ENCODE measurements at regions not wholly inside any gene's neighbourhood (a gene's known extent, or its start where the extent isn't known, plus 50 kb on each side); places are given as distances from the start of the nearest gene placed in this dataset.

DNA sequence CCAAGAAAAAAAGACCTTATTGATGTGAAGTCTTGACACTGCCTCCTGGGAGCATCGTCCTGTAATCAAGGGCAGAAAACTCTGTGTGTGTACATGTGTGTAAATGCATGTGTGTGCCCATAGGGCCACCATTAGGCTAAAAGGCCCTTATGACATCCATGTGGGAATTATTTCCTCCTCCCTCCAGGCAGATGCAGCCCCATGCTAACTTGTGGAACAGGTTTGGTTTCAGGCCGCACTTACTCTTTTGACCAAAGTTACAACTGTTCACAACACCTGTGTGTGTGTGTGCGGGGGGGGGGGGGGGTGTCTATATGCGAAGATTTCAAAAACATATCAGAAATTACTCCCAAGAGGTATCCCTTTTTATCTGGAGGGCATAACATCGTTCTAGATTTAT is 87.4 kb upstream of the SLC14A2 start:
- DNase-seq (ENCODE audit: low spot score) = no peak

DNA sequence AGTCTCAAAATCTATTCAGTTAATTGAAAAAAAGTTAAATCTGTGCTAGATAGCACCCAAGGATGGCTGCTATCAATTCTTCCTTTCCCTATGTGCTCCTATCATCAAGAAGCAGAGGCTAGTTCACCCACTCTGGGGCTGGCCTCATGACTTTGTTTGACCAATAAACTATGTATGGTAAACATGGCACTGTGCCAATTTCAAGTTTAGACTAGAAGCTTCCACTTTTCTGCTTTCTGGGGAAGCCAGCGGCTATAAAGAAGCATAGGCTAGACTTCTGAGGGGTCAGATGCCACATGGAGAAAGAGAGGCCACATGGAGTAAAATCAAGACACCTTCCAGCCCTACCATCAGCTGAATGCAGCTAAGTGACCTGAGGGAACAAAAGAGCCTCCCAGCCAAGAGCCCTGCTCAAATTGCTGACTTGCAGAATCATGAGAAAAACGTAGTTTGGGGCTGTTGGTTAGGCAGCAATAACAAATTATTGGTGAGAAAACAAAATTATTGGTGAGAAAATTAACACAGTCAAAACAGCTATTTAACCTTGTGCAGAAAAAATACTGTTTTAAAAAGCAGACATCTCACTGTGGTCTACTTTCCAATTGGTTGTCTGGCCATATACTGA is 86.5 kb upstream of the SLC14A2 start:
- no peak for DNase-seq (ENCODE audit: low spot score)

GRCh38 chr18:45538444-45538843 is 76.8 kb upstream of the SLC14A2 start:
- DNase-seq (ENCODE audit: low spot score) = no peak

DNA sequence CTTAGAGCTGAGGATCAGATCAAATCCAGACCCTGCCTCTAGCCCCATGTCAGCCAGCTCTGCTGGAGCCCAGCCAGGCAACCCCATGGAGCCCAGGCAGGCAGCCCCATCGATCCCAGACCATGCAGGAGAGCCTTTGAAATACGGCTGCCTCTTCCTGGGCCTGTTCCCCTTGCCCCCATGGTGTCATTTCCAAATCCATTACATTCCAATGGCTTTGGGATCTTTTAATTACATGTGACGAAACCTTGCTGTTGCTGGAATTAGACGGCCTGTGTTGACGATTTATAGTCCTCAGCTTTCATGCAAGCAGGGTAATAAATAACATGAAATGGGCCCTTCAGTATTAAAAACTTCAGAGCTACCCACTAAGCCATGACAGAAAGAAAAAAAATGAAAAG is 75.8 kb upstream of the SLC14A2 start:
- DNase-seq (ENCODE audit: low spot score) = no peak

DNA sequence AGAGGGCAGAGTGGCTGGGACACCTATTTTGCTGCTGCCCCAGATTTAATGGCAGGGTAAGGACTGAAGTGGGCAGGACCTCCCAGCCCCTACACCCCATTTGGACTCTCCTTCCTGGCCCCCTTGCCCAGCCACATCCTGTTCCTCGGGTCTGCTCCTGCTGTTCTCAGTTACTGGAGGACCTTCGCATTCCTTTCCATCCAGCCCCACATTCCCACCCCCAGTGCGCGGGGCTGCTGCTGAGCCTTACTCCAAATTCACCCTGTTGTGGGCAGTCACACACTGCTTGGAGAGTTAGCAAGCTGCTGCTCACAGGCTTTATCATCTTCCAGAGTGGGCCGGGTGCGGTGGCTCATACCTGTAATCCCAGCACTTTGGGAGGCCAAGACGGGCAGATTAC is 75.2 kb upstream of the SLC14A2 start:
- DNase-seq (ENCODE audit: low spot score) = no peak

DNA sequence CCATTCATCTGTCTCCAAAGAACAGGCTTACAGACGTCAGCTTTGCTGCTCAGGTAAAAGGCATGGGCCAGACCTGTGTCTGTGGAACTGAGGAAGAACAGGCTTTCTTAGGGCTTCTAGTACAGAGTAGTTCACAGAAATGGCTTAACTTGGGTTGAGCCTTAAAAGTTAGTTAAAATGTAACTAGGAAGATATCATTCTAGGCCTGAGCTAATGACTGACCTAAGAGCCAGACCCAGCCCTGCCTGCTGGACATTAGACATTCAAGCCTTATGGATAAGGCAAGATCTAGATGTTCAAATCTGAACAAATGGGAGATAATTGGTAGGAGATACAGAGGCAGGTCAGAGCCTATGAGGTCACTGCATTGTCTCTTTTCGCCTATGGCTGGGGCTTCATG is 73.9 kb upstream of the SLC14A2 start:
- no peak for DNase-seq (ENCODE audit: low spot score)

DNA sequence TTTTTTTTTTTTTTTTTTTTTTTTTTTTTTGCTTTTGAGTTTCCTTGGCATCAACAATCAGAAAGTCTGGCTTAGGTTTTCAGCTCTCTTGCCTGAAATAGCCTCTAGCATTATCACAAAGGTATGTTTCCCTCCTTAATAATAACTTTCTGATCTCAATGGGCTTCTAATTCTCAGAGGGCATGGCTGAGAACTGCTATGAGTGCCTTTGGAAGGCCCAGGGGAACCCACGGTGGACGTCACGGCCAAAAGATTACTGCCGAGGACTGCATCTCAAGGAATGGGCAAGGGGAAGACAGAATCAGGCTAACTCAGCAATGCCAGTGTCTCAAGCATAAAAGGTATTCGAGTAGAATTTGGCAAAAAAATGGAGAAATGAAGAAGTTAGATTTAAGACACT is 73.2 kb upstream of the SLC14A2 start:
- DNase-seq (ENCODE audit: low spot score) = no peak

- no peak for DNase-seq (ENCODE audit: low spot score)
Observed at GRCh38 chr18:45547910-45548309, 67.4 kb upstream of the SLC14A2 start.

- DNase-seq (ENCODE audit: low spot score) = no peak
Observed at GRCh38 chr18:45548614-45549013, 66.7 kb upstream of the SLC14A2 start.

DNA sequence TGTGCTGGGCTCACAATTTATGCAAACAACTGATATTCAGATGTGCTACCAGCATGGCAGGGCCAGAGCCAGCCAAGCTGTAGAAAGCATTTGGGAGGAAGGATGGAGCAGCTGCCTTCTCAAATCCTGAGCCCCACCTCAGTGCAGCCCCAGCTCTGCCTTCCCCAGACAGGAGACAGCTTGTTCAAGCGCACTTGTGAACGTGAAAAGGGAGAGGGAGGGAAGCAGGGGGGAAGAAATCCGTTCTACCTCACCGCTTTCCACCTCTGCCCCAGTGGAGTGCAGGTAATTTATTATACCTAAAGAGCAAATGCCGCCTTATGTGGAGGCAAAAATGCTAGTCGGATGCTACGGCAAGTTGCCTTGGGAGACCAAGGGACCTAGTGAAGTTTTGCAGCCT is 66.0 kb upstream of the SLC14A2 start:
- DNase-seq (ENCODE audit: low spot score) = no peak

DNA sequence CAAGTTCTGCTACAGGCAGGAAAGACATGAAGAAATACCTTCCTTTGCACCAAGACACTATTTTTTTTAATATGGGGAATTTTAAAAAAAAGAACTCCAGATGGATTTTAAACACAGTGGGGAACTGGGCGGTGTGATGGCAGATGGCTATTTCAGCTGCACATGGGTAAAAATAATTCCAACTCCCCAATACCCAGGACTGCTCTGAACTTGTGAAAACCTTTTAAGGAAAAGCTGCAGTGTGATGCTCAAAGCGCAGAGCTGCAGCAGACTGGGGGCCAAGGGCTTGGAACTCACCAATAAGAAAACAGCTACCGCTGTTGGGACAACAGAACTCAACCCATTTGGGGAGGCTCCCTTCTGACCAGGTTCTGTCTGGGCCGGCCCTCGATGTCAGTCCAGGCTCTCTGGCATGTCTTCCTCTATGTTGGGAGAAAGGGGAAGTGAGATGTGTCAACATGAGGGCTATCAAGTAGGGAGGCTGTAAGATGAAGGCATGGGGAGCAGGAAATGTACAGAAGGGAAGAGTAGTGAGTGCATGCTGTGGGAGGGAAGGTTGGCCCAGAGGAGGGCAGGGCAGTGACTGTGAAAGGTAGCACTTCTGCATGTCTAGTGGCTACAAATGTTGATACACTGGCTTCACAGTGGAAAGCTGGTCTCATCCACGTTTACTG is 64.0 kb upstream of the SLC14A2 start:
- DNase-seq (ENCODE audit: low spot score) = no peak

DNA sequence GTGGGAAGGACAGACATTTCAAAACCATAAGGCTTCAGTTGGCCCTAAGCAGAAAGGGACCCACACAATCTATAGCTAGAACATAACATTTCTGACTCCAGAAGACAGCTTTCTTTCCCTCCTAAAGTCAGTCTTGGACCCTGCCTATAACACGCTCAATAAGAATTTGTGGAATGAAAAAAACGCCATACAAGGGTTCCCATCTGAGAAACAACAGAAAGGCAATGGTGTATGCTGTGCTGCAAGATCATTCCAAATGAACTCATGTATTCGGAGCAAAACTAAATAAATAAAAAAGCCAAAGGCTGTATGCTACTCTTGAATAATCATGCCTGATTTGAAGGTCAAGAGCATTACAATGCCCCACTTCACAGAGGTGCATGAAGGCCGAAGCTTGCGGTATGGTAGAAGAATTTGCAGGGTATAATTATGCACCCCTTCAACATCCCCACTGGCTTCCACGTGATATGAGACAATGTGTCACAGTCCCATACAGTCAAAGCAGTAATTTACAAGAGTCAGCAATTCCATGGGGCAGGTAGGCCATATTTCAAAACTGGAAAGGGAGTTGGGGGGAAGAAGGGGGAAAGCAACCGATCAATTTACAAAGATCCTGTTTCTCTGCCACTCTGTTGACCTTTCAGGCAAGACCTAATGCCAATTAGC is 61.4 kb upstream of the SLC14A2 start:
- DNase-seq (ENCODE audit: low spot score) = no peak

- no peak for DNase-seq (ENCODE audit: low spot score)
Observed at GRCh38 chr18:45554389-45554737, 60.9 kb upstream of the SLC14A2 start.

- no peak for DNase-seq (ENCODE audit: low spot score)
Observed at GRCh38 chr18:45556222-45556621, 59.1 kb upstream of the SLC14A2 start.

- no peak for DNase-seq (ENCODE audit: low spot score)
Observed at GRCh38 chr18:45557287-45557686, 58.0 kb upstream of the SLC14A2 start.

DNA sequence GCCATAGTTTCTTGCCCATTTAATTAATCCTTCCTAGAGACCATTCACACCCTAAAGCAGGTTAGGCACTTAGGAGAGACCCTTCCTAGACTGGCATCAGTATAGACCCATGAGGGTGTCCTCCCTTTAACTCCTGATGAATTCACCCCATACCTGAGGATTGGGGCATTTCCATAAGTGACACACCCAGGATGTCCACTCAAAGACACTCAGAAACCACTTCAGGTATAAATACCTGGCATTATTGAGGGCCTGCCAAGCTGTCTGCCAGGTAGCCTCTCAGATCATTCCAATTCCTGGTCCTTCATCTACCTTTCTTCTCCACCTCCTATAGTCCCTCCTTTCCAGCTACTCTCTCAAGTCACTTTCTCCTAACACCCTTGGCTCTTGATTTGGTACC is 57.5 kb upstream of the SLC14A2 start:
- no peak for DNase-seq (ENCODE audit: low spot score)

DNA sequence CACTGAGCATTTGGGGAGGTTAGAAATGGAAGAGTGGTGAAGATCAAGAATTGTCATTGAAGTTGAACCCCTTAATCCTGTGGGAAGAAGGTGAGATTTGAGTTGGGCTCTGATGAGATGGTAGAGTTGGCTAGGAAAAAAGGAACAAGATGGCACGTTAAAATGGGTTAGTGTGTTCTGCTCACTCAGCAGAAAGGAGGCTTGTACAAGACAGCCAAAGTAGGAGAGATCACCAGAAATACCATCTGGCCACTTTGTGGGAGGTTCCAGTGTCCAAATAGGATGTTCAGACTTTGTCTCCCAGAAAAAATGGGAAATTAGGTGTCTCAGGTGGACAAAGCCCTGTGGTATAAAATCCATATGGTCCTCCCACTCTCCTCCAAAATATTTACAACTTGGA is 56.0 kb upstream of the SLC14A2 start:
- no peak for DNase-seq (ENCODE audit: low spot score)

DNA sequence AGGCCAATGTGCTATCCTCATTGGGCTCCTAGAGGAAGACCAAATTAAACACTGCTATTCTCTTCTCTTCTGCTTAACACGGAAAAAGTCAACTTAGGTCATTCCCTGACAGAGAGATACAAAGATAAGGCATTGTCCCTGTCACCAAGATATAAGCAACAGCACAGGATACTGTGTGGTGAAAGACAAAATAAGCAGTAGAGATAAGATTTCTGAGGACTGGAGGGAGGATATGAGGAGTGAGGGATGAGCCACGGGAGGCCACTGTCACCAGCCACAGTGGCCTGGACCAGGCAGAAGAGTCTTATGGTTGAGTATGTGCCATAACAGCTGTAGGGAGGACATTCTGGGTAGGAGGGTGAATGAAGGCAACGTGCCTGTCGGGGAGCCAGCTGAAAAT is 54.4 kb upstream of the SLC14A2 start:
- DNase-seq (ENCODE audit: low spot score) = no peak

GRCh38 chr18:45562567-45563479 is 52.5 kb upstream of the SLC14A2 start:
- no peak for DNase-seq (ENCODE audit: low spot score)

DNA sequence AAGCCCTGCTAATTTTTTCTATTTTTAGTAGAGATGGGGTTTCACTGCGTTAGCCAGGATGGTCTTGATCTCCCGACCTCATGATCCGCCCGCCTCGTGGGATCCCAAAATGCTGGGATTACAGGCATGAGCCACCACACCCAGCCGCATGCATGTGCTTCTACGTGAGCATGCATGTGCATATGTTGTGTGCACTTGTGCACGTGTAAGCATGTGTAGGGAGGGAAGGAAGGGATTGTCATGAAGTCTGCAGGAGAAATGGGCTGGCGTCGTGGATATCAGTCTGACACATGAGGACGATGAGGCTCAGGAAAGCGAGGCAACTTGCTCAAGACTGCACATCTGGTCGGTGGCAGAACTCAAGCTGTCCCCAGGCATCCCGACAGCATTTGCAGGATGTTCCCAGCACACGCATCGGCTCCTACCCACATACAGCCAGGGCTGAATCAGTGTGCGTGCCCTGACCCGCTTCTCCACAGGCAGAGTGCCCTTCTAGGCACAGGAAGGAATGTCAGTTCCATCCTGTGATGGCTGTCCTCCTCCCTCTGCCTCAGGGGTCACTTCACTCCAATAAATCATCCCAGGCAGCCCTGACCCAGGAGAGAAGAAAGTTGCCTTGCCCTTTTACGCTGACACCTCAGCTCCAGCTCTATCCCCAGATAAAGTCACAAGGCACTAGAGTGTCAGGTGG is 49.9 kb upstream of the SLC14A2 start:
- no peak for DNase-seq (ENCODE audit: low spot score)
